Chondrocyte (in vitro differentiated cells): ENCODE measurements at regions not wholly inside any gene's neighbourhood (a gene's known extent, or its start where the extent isn't known, plus 50 kb on each side); places are given as distances from the start of the nearest gene placed in this dataset. TPM values are rescaled to one million over a fixed set of nuclear protein-coding genes. Genes with fewer than 3 reads are reported as not detected.
A peak's percentile ranks its signal among the peaks of the same experiment; 100 is the strongest.

Source experiments
- DNase-seq: peaks from one replicate; pipeline ENCODE4 v3.0.0; 2021; ENCODE audit warnings: mixed read lengths, low spot score
- H3K27ac Mint-ChIP-seq: one replicate; pipeline ENCODE4 v1.8.0; 2021; ENCODE audit warnings: mild to moderate bottlenecking, moderate library complexity, mixed read lengths; ENCODE audit not compliant: unreplicated experiment
- H3K27me3 Mint-ChIP-seq: 2 replicates; pipeline ENCODE4 v1.8.0; 2021; ENCODE audit warnings: low read depth, mixed read lengths
- H3K36me3 Mint-ChIP-seq: 2 replicates; pipeline ENCODE4 v1.8.0; 2021; ENCODE audit warnings: low read depth, mixed read lengths
- H3K4me1 Mint-ChIP-seq: 2 replicates; pipeline ENCODE4 v1.8.0; 2021; ENCODE audit warnings: low read depth, mild to moderate bottlenecking, mixed read lengths
- H3K4me3 Mint-ChIP-seq: one replicate; pipeline ENCODE4 v1.8.0; 2021; ENCODE audit warnings: mild to moderate bottlenecking, moderate library complexity, mixed read lengths; ENCODE audit not compliant: unreplicated experiment
- H3K9me3 Mint-ChIP-seq: 2 replicates; pipeline ENCODE4 v1.8.0; 2021; ENCODE audit warnings: low read depth, mixed read lengths
- microRNA-seq: library from miRNA; unstranded; fragments of <30 nt; microRNA quantifications from one replicate; pipeline ENCODE4 v1.2.0, GENCODE V29; 2020; ENCODE audit warnings: borderline number of aligned reads
- TF ChIP-seq, protein P1 (sequence below): fragments of 200-600 bp; sonication (generic); IDR thresholded peaks from 2 replicates; pipeline ENCODE4 v1.5.0; 2021; ENCODE audit warnings: antibody characterized with exemption, mild to moderate bottlenecking, moderate library complexity

GRCh38 chr13:57056601-57057180 is 84.0 kb upstream of the PRR20A start:
- Mint-ChIP-seq H3K9me3 (peaks cover 7% of the 10 kb centered on the region), H3K4me3 (no peak overlapping the region), H3K27me3 (no peaks in the 10 kb centered on the region), H3K36me3 (no peaks in the 10 kb centered on the region), H3K27ac (no peak overlapping the region), H3K4me1 (no peaks in the 10 kb centered on the region)
- peak; percentile 15 for DNase-seq
- TF ChIP-seq, protein P1, sequence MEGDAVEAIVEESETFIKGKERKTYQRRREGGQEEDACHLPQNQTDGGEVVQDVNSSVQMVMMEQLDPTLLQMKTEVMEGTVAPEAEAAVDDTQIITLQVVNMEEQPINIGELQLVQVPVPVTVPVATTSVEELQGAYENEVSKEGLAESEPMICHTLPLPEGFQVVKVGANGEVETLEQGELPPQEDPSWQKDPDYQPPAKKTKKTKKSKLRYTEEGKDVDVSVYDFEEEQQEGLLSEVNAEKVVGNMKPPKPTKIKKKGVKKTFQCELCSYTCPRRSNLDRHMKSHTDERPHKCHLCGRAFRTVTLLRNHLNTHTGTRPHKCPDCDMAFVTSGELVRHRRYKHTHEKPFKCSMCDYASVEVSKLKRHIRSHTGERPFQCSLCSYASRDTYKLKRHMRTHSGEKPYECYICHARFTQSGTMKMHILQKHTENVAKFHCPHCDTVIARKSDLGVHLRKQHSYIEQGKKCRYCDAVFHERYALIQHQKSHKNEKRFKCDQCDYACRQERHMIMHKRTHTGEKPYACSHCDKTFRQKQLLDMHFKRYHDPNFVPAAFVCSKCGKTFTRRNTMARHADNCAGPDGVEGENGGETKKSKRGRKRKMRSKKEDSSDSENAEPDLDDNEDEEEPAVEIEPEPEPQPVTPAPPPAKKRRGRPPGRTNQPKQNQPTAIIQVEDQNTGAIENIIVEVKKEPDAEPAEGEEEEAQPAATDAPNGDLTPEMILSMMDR: no peak

GRCh38 chr13:57063007-57063406 is 77.7 kb upstream of the PRR20A start:
- H3K9me3 Mint-ChIP-seq: no peaks in the 10 kb centered on the region
- peaks cover 4% of the 10 kb centered on the region for H3K27me3 Mint-ChIP-seq
- no peak for DNase-seq
- no peak overlapping the region for H3K4me3 Mint-ChIP-seq
- H3K4me1 Mint-ChIP-seq: no peaks in the 10 kb centered on the region
- TF ChIP-seq, protein P1: no peak
- no peaks in the 10 kb centered on the region for H3K36me3 Mint-ChIP-seq
- no peak overlapping the region for H3K27ac Mint-ChIP-seq

DNA sequence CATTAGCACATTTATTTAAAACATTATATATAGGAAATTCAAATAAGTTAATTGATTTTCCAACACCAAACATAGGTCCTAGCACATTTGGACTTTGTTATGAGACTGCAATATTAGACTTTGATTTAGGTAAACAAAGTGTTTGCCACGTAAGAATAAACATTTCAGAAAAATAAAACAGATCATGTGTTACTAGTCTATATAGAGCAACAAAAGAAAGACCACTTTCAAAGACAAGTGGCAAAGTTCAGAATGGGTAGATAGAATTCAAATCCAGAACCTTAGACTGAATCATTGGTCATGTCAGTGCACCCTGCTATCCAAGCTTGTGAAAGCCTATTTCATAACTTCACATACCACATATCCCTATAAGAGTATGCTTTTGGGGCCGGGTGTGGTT is 66.7 kb upstream of the PRR20A start:
- DNase-seq: no peak
- Mint-ChIP-seq H3K27ac (no peak overlapping the region), H3K27me3 (no peaks in the 10 kb centered on the region), H3K9me3 (no peaks in the 10 kb centered on the region), H3K4me1 (no peaks in the 10 kb centered on the region), H3K36me3 (no peaks in the 10 kb centered on the region), H3K4me3 (no peak overlapping the region)
- TF ChIP-seq, protein P1: no peak

- TF ChIP-seq, protein P1: no peak
- Mint-ChIP-seq H3K4me1 (no peaks in the 10 kb centered on the region), H3K4me3 (no peak overlapping the region), H3K27ac (no peak overlapping the region), H3K27me3 (no peaks in the 10 kb centered on the region), H3K36me3 (no peaks in the 10 kb centered on the region), H3K9me3 (no peaks in the 10 kb centered on the region)
- DNase-seq: no peak
Observed at GRCh38 chr13:57075588-57075987, 65.1 kb upstream of the PRR20A start.

DNA sequence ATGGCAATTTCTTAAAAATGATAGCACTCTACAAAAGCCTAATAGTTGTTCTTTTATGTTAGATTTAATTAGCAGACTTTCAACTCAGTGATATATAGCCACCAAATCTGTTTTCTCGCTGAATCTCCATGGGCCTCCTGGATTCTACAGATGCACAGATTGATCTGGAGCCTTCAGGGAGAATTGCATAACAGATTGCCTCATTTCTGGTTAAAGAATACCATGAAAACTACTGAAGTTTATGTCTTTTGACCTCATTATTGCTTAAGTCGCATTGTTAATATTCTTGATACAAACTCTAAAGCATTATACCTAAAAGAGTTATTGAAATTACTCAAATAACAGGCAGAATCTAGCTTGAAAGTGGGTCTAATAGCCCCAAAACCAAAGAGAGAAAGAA is 53.7 kb upstream of the PRR20A start:
- no peak overlapping the region for H3K27ac Mint-ChIP-seq
- no peak for DNase-seq
- H3K4me1 Mint-ChIP-seq: no peaks in the 10 kb centered on the region
- no peaks in the 10 kb centered on the region for H3K36me3 Mint-ChIP-seq
- peaks cover 1% of the 10 kb centered on the region for H3K27me3 Mint-ChIP-seq
- TF ChIP-seq, protein P1: no peak
- no peaks in the 10 kb centered on the region for H3K9me3 Mint-ChIP-seq
- no peak overlapping the region for H3K4me3 Mint-ChIP-seq

Small RNA genes lying in the stretch of these regions (microRNA-seq; reads per million reads assigned to microRNA genes)
- not detected for gene MIR1297
- gene MIR5007: not detected
